HEK293T (cell line): ENCODE measurements at regions not wholly inside any gene's neighbourhood (a gene's known extent, or its start where the extent isn't known, plus 50 kb on each side); places are given as distances from the start of the nearest gene placed in this dataset.

ENCODE experiments used
- CTCF ChIA-PET: fragments of 350-600 bp; formaldehyde crosslinking; extraction: SDS; loops from one replicate; lab custom pipeline; 2021; ENCODE audit warnings: antibody characterized with exemption, inconsistent platforms; lab: Yijun Ruan, JAX
- POLR2A ChIA-PET: fragments of 350-600 bp; formaldehyde crosslinking; extraction: SDS; loops from one replicate; lab custom pipeline; 2020; ENCODE audit warnings: antibody characterized with exemption, inconsistent platforms; lab: Yijun Ruan, JAX
- DNase-seq: peaks from one replicate; pipeline ENCODE4 v3.0.0; 2012; ENCODE audit warnings: mixed read lengths; ENCODE audit errors: extremely low spot score
- ARNT ChIP-seq: fragments of 450-650 bp; IDR thresholded peaks from 2 replicates; pipeline ENCODE4 v1.6.1; 2017; ENCODE audit warnings: mild to moderate bottlenecking
- BHLHE40 ChIP-seq: fragments of 450-650 bp; IDR thresholded peaks from 2 replicates; pipeline ENCODE4 v1.6.1; 2016; ENCODE audit warnings: mild to moderate bottlenecking, moderate library complexity, borderline replicate concordance
- CTBP1 ChIP-seq: fragments of 450-650 bp; IDR thresholded peaks from 2 replicates; pipeline ENCODE4 v1.6.1; 2016; ENCODE audit warnings: borderline replicate concordance
- ELF4 ChIP-seq: fragments of 450-650 bp; IDR thresholded peaks from 2 replicates; pipeline ENCODE4 v1.6.1; 2017; ENCODE audit warnings: antibody characterized with exemption
- FOXA1 ChIP-seq: fragments of 450-650 bp; IDR thresholded peaks from 2 replicates; pipeline ENCODE4 v1.6.1; 2016; ENCODE audit warnings: mild to moderate bottlenecking
- FOXK2 ChIP-seq: fragments of 450-650 bp; IDR thresholded peaks from 2 replicates; pipeline ENCODE4 v1.6.1; 2016; ENCODE audit warnings: mild to moderate bottlenecking
- FOXM1 ChIP-seq: fragments of 450-650 bp; IDR thresholded peaks from 2 replicates; pipeline ENCODE4 v1.6.1; 2017; ENCODE audit warnings: mild to moderate bottlenecking, borderline replicate concordance
- HDGF ChIP-seq: fragments of 450-650 bp; IDR thresholded peaks from 2 replicates; pipeline ENCODE4 v1.6.1; 2017; ENCODE audit warnings: antibody characterized with exemption, borderline replicate concordance
- L3MBTL2 ChIP-seq: fragments of 450-650 bp; conservative IDR thresholded peaks from 2 replicates; pipeline ENCODE4 v1.6.1; 2016; ENCODE audit warnings: mild to moderate bottlenecking
- LEF1 ChIP-seq: fragments of 450-650 bp; IDR thresholded peaks from 2 replicates; pipeline ENCODE4 v1.6.1; 2017; ENCODE audit warnings: mild to moderate bottlenecking, borderline replicate concordance
- NFRKB ChIP-seq: fragments of 450-650 bp; IDR thresholded peaks from 2 replicates; pipeline ENCODE4 v1.6.1; 2016; ENCODE audit warnings: mild to moderate bottlenecking, moderate library complexity
- PKNOX1 ChIP-seq: fragments of 450-650 bp; IDR thresholded peaks from 2 replicates; pipeline ENCODE4 v1.6.1; 2016
- SP1 ChIP-seq: fragments of 450-650 bp; IDR thresholded peaks from 2 replicates; pipeline ENCODE4 v1.6.1; 2017
- SUZ12 ChIP-seq: fragments of 450-650 bp; IDR thresholded peaks from 2 replicates; pipeline ENCODE4 v1.6.1; 2016; ENCODE audit warnings: mild to moderate bottlenecking
- TARDBP ChIP-seq: fragments of 450-650 bp; IDR thresholded peaks from 2 replicates; pipeline ENCODE4 v1.6.1; 2016
- ZNF384 ChIP-seq: fragments of 450-650 bp; IDR thresholded peaks from 2 replicates; pipeline ENCODE4 v1.6.1; 2016

DNA sequence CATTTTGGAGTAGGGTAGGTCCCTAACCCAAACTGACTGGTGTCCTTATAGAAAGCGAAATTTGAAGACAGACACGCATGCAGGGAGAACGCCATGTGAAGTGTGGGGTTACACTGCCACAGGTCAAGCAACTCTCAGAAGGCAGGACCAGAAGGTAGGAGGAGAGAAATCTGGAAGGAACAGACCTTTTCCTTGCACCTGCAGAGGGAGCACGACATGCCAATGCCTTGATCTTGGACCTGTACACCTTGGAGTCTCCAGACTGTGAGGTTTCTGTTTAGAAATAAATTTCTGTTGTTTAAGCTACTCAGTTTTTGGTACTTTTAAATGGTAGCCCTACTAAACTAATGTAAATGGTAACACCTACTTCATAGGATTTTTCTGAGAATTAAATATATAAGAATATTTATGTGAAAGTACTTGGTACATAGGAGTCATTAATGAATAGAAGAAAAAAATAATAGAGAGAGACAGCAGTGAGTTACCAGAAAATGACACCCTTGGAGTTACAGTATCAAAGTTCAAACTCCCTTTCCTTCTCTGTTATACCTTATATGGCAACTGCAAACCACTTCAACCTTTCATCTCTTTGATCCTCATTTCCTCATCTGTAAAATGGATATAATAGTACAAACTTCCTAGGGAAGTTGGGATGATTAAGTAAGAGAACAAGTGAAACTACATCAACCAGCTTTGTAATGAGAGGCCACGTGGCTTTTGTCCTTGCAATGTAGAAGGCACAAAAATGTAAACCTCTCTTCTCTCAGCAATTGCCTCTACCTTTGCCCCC is 184.9 kb upstream of the PARD3B start:
- CTCF ChIA-PET: no interaction called here

DNA sequence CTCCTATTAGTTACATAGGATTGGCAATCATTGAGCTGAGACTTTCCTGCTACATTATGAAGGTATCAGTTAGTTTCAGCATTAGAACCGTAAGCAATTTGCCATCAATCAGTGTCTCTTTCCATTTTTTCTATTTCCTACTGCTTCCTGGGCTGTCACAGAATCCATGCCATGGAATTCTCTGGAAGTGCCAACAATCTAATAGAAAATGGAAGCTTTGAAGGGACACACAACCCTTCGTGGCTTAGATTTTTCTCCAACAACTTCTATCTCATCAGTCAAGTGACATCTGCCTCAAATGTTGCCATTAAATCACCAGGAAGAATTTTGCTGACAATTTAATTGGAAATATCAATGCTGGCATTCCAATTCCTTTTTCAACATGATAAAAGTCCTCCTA is 183.5 kb upstream of the PARD3B start:
- ChIA-PET CTCF (no interaction called here), POLR2A (no interaction called here)

More for the DNA sequence above, 184.9 kb upstream of the PARD3B start:
- no peak for TF ChIP-seq HDGF
- no peak for TF ChIP-seq ARNT
- TF ChIP-seq FOXA1: no peak
- TF ChIP-seq BHLHE40: no peak
- TF ChIP-seq CTBP1: no peak
- no peak for TF ChIP-seq TARDBP
- TF ChIP-seq FOXM1: no peak
- no peak for TF ChIP-seq SP1
- no peak for TF ChIP-seq ELF4
- TF ChIP-seq SUZ12: no peak
- TF ChIP-seq NFRKB: no peak
- no peak for TF ChIP-seq FOXK2
- no peak for TF ChIP-seq LEF1
- TF ChIP-seq PKNOX1: no peak
- POLR2A ChIA-PET: no interaction called here
- no peak for DNase-seq

DNA sequence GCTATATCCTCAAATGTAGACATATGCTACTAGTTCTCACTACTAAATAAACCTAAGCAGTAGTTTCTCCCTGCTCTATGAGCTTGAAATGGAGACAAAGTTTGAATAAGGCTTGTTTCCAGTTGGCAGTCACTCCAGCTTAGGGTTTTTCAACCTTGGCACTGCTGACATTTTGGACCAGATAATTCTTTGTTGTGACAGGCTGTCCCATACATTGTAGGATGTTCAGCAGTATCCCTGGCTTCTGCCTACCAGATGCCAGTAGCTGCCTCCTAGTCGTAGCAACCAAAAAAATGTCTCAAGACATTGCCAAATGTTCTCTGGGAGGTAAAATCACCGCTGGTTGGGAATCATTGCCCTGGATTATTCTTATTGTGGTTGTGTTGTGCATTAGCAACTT is 182.7 kb upstream of the PARD3B start:
- POLR2A ChIA-PET: no interaction called here
- CTCF ChIA-PET: no interaction called here
- DNase-seq: no peak
- TF ChIP-seq TARDBP: no peak
- TF ChIP-seq PKNOX1: no peak
- TF ChIP-seq FOXA1: no peak
- TF ChIP-seq SP1: no peak
- TF ChIP-seq BHLHE40: no peak
- no peak for TF ChIP-seq NFRKB
- TF ChIP-seq LEF1: no peak
- TF ChIP-seq FOXM1: no peak
- TF ChIP-seq L3MBTL2: no peak
- no peak for TF ChIP-seq ZNF384
- TF ChIP-seq ELF4: no peak
- TF ChIP-seq ARNT: no peak
- TF ChIP-seq CTBP1: no peak
- no peak for TF ChIP-seq HDGF
- TF ChIP-seq SUZ12: no peak
- TF ChIP-seq FOXK2: no peak

More for the DNA sequence above, 183.5 kb upstream of the PARD3B start:
- no peak for DNase-seq
- TF ChIP-seq ELF4: no peak
- TF ChIP-seq ARNT: no peak
- no peak for TF ChIP-seq FOXK2
- TF ChIP-seq ZNF384: no peak
- no peak for TF ChIP-seq SP1
- TF ChIP-seq LEF1: no peak
- no peak for TF ChIP-seq PKNOX1
- TF ChIP-seq FOXM1: no peak
- TF ChIP-seq BHLHE40: no peak
- no peak for TF ChIP-seq FOXA1
- no peak for TF ChIP-seq HDGF
- TF ChIP-seq NFRKB: no peak
- no peak for TF ChIP-seq CTBP1
- no peak for TF ChIP-seq TARDBP
- TF ChIP-seq L3MBTL2: no peak
- TF ChIP-seq SUZ12: no peak

- DNase-seq: no peak
- ChIA-PET CTCF (interaction anchor here (0.6 kb wide), 1 partner anchor 10 kb away, joined by 4 read pairs; no protein-coding TSS in a partner anchor), POLR2A (no interaction called here)
- TF ChIP-seq HDGF (no peak), LEF1 (no peak), FOXM1 (no peak), CTBP1 (no peak), NFRKB (no peak), ELF4 (no peak), TARDBP (no peak), ZNF384 (no peak), BHLHE40 (no peak), ARNT (no peak), FOXA1 (no peak), L3MBTL2 (no peak), PKNOX1 (no peak)
Observed at GRCh38 chr2:204363513-204363912, 181.8 kb upstream of the PARD3B start.

DNA sequence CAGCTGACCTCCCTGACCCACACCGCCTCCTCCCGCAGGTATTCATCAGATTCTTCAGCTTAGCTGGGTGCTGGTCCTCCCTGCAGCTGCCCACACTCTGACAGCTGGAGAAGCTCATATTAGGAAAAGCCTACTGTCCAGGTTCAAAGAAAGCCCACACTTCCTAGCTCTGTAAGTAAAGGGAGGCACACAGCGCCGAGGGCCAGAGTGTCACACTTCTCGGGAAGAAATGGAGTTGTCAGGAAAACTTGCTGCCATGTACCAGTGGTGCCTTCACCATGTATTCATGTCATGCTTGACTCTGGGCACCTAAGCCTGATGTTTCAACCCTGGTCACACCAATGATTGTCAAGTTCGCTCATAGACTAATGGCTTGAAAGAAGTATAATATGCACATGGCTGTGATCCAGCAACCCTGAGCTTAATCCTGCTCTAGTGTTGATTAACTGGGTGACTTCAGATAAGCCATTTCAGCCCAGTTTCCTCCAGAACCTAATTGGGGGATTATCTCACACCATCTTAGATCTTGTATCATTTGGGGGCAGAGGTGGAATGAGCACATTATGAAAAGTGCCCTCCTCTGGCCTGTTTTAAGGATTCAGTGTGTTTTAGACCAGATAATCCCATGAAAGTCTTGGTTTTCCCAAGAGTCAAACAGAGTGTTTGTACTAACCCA is 180.3 kb upstream of the PARD3B start:
- TF ChIP-seq ZNF384 (no peak), HDGF (no peak), NFRKB (no peak), LEF1 (no peak), L3MBTL2 (no peak)
- ChIA-PET CTCF (no interaction called here), POLR2A (no interaction called here)
- DNase-seq: no peak
